Stimulated activated CD8-positive, alpha-beta memory T cell treated with anti-CD3 and anti-CD28 coated beads, Interleukin-7, amount 100 ng/mL, for 4 hours (primary cell): ENCODE measurements at regions not wholly inside any gene's neighbourhood (a gene's known extent, or its start where the extent isn't known, plus 50 kb on each side); places are given as distances from the start of the nearest gene placed in this dataset.
A peak's percentile ranks its signal among the peaks of the same experiment; 100 is the strongest.
"Not testable (repeated sequence)": the region's sequence is repeated elsewhere in the genome, so short reads cannot be mapped to it uniquely, and the experiment has no call there.

Experiments used
- DNase-seq, 2 donors: peaks; one replicate each; pipeline ENCODE4 v3.0.0-alpha.2; 2020; ENCODE audit warnings: low read depth in 2 of 2

- no peak for DNase-seq
These were observed 57.8 kb downstream of the OR2B2 start for GRCh38 chr6:27854421-27854820.

DNA sequence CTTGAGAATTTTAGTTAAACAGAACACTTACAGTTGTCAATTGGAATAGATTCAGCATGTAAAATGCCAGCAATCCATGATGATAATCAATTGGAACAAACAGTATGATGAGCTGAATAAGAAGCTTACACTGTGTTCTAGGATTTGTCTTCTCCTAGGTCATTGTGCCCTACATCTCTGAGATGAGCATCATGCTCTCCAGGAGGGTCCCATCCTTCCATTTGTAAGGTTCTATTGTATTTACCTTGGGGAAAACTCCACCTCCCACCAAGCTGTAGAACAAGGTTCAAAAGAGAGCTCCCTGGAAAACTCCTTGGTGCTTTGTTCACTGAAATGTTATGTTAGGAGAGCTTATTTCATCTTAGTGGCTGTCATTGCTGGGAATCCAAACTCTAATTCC is 60.8 kb downstream of the OR2B2 start:
- DNase-seq, result no peak

- not testable (repeated sequence) for DNase-seq
These were observed 63.2 kb downstream of the OR2B2 start for GRCh38 chr6:27849001-27849400.

- no peak for DNase-seq
These were observed 64.5 kb downstream of the OR2B2 start for GRCh38 chr6:27847706-27848105.

- DNase-seq, result no peak
These were observed 71.6 kb downstream of the OR2B2 start for GRCh38 chr6:27840572-27840971.

DNA sequence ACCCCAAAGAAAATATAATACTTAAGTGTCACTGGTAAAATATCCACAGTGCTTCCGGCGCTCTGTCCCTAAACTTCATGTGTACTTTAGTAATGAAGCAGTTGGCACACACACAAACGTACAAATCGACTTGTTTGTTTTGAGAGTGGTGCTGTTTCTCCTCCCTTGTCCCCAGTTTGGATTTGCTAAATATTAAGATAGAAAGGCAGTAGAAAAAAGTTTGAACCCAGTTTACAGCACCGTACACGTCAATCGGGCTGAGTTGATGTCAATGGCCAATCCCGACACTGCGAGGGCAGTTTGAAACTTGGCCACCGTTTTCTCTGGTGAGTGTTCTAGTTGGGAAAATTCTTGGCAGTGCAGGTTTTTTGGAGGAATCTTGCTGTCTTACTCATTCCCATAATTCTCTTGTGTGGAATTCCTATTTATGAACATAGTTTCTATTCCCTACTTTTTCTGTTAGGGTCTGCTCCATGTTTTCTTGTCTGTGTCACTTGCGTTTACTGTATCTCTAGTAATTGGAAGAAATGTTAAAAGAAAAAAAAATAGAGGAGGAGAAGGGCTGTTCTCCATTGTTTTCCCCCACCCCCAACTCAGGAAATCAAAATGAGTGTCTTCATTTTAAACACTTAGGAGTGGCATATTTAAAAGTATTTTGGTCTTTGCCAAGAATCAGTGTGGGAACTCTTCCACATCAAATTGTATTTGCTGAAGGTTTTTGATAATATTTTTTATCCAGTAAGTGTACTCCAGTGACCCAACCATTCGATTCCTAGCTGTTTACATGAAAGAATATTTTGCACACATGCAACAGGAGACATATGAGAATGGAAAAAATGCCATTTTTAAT is 72.3 kb downstream of the OR2B2 start:
- DNase-seq, result no peak

DNA sequence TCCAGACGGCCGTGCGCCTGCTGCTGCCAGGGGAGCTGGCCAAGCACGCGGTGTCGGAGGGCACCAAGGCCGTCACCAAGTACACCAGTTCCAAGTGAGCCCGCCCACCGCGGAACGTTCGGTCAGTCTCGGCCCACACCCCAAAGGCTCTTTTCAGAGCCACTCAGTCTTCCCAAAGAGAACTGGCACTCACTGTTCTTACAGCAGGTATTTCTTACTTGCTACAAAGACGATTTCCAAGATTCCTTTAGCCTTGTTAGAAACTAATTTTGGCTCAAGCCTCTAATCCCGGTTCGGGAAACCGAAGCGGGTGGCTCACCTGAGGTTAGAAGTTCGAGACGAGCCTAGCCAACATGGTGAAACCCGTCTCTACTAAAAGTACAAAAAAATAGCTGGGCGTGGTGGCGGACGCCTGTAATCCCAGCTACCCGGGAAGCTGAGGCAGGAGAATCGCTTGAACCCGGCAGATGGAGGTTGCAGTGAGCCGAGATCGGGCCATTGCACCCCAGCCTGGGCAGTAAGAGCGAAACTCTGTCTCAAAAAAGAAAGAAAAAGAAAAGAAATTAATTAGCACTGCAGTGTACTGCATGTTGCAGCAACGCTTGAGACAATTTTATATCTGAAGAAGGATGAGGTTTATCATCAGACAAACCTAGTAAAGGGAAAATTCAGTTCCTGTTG is 73.1 kb downstream of the OR2B2 start:
- no peak for DNase-seq

GRCh38 chr6:27838058-27838944 is 73.9 kb downstream of the OR2B2 start:
- peak; percentile 68 to 69 for DNase-seq

DNA sequence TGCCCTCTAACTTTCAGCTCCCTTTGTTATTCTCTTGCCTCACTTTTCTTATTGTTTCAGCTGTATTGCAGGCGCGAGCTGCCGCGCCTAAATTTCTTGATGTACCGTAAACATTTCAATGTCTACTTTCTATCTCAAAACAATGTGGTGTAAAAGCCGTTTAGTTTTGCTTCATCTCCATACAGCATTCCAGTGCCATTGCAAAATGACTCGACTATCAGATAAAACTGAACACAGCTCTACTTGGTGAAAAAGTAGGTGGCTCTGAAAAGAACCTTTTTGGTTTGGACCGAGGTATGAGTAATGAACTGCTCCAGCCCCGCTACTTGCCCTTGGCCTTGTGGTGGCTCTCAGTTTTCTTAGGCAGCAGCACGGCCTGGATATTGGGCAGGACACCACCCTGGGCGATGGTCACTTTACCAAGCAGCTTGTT is 74.6 kb downstream of the OR2B2 start:
- DNase-seq, result no peak

GRCh38 chr6:27836783-27837624 is 75.2 kb downstream of the OR2B2 start:
- DNase-seq, result no peak

- no peak for DNase-seq
These were observed 75.9 kb downstream of the OR2B2 start for GRCh38 chr6:27836141-27836782.

DNA sequence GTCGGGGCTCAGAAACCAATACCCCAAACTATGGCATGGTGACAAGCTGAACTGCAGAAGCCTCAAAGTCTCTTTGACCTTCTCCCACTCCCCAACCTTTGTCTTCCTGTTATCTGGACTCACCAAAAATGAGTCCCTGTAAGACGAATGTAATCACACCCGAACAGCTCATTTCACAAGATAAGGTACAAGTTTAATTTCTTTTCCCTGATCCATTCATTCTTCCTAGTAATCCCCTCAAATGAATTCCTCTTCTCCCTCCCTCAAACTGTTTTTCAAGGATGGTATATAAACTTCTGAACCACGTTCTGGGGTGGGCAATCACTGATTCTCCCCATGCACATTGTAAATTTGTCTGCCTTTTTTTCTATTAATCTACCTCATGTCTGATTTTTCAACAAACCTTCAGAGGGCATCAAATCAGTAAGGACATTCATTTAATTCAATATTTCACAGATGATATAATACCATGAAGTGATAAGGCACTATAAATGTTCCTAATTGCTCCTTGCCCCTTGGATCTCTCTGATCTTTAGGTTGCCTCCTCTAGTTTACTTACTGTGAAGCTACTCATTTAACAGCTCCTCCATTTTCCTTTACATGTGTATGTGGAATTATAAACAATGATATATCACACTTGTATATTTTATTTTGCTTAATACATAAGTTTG is 77.2 kb downstream of the OR2B2 start:
- no peak for DNase-seq

DNA sequence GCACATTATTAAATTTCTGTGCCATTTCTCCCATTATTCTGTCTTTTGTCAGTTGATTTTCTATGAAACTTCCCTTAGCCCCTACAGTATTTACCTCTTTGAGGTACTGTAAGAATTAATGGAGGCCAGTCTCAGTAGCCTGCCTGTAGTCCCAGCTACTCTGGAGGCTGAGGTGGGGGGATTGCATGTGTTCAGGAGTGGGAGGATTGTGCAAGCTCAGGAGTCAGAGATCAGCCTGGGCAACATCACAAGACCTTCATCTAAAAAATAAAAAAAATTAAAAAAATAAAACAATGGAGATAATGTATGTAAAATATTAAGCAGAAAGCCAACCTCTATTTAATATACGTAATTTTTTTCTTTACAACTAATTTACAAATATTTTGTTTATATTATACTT is 77.8 kb downstream of the OR2B2 start:
- DNase-seq, result no peak

GRCh38 chr6:27831434-27832081 is 80.6 kb downstream of the OR2B2 start:
- peak; percentile 55 to 75 for DNase-seq

DNA sequence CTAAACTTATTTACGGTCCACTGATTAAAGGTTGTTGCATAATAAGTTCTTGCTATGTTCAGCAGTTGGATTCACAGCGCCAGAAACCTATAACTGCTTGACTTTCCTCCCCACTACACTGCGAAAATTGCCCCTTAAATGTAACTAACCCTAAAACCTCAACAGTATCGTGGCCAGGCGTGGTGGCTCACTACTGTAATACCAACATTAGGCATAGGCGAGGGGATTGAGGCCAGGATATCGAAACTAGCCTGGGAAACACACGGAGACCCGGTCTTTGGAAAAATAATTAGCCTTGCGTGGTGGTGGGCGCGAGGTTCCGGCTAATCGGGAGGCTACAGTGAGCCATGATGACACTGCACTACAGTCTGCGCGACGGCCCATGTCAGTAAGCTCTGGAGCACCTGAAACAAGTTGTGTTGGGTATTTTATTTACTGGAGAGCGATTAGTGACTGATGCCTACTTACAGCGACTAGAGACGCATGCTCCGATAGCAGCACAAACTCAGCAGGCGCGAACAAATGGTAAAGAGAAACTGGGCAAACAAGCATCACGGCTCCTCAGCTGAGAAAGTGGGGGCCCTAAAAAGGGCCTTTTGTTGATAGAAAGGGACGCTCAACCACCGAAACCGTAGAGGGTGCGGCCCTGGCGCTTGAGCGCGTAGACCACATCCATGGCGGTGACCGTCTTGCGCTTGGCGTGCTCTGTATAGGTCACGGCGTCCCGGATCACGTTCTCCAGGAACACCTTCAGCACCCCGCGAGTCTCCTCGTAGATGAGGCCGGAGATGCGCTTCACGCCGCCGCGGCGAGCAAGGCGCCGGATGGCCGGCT is 81.4 kb downstream of the OR2B2 start:
- not testable (repeated sequence) for DNase-seq

DNA sequence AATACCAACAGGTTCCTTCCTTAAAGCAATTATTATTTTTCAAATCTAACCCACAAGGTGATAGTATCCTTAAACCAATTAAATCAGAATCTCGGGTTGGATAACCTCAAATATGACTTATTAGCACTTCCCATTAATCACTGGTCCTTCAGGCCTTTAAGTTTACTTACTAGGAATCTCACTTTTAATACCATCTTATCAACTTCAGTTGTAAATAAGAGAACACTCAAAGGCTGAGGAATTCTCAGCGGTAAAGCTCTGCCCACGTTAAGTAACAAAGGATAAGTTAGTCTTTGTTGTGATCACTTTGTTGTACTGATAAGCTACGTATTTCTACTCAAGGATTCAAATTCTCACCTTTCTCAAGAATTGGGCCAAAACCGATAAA is 82.0 kb downstream of the OR2B2 start:
- no peak for DNase-seq

DNA sequence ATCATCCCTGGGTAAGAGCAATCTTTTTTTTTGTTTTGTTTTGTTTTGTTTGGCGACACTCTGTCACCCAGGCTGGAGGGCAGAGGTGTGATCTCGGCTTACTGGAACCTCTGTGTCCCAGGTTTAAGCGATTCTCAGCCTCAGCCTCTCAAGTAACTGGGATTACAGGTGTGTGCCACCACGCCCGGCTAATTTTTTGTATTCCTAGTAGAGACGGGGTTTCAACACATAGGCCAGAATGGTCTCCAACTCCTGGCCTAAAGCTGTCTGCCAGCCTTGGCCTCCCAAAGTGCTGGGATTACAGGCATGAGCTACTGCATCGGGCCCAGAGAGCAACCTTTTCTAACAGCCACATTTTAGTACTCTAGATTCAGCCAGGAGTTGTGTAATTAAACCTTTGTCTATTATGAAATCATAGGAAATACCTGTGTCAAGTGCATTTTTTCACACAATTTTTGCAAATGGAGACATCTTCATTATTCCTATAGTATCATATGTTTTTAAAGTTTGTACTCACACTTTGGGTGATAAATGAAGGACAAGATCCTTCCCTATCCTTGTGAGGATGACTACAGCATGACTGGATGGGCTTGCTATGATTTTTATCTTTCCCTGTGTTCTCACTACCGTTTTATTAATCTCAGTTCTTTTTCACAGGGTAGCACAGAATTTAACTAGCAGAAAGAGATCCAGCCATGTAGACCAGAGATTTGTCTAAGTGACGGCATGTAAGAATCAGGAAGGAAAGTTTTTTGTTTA is 82.6 kb downstream of the OR2B2 start:
- DNase-seq, result no peak

DNA sequence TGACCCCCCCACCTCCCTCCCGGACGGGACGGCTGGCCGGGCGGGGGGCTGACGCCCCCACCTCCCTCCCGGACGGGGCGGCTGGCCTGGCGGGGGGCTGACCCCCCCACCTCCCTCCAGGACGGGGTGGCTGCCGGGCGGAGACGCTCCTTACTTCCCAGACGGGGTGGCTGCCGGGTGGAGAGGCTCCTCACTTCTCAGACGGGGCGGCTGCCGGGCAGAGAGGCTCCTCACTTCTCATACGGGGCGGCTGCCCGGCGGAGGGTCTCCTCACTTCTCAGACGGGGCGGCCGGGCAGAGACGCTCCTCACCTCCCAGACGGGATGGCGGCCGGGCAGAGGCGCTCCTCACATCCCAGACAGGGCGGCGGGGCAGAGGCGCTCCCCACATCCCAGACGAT is 84.7 kb downstream of the OR2B2 start:
- DNase-seq, result not testable (repeated sequence)
